Right cardiac atrium (tissue), 5 donors: ENCODE measurements at regions not wholly inside any gene's neighbourhood (a gene's known extent, or its start where the extent isn't known, plus 50 kb on each side); places are given as distances from the start of the nearest gene placed in this dataset.

Experiments
- ATAC-seq, 2 donors: fragments of 200-7000 bp; cut with Tn5 transposase; one replicate each; pipeline versions ENCODE4 v1.8.0 to v1.9.1; 2020; ENCODE audit warnings: moderate library complexity in 2 of 2, mild to moderate bottlenecking in 1 of 2
- DNase-seq, 3 donors: peaks; one replicate each; pipeline ENCODE4 v3.0.0-alpha.2; 2020
- H3K27ac ChIP-seq: one replicate; pipeline ENCODE4 v1.5.1; 2013; ENCODE audit warnings: mild to moderate bottlenecking, low read length, control low read depth, moderate library complexity
- H3K27me3 ChIP-seq: one replicate; pipeline ENCODE4 v1.6.1; 2013; ENCODE audit not compliant: control insufficient read depth, insufficient read depth
- H3K4me1 ChIP-seq: one replicate; pipeline ENCODE4 v1.6.1; 2013; ENCODE audit warnings: low read length; ENCODE audit not compliant: control insufficient read depth, insufficient read depth
- H3K4me3 ChIP-seq: one replicate; pipeline ENCODE4 v1.5.1; 2013; ENCODE audit warnings: low read length, control low read depth
- H3K9me3 ChIP-seq: one replicate; pipeline ENCODE4 v1.6.1; 2013; ENCODE audit warnings: low read length; ENCODE audit not compliant: control insufficient read depth
- WGBS: extraction: QIAGEN DNeasy Blood & Tissue Kit; methylation state at CpG from one replicate; pipeline ENCODE4 v1.1.7; 2013; 5-methylcytosine and 5-hydroxymethylcytosine counted together
- intact Hi-C, 4 donors: fragments of 100-400 bp; cut with DNase I; formaldehyde crosslinking; loops; one replicate each; pipeline versions ENCODE4 v1.11.0 to v1.14.0; 2022 to 2023
- donor health status: healthy with polysubstance abuse.
- donor health status: DM: no; HTN: yes; CAD: no.
- donor health status: DM: no; HTN: no; CAD: no.
- donor health status: DM: no; HTN: yes; CAD: no; lungs with severe emphysema.
- donor health status: DM: yes; HTN: yes; CAD: no.

GRCh38 chr11:19499999-19500398 is 212.6 kb upstream of the NAV2 start:
- H3K4me3 ChIP-seq = no peak overlapping the region
- ATAC-seq (peak in 1 of 2 donors; percentile 37), DNase-seq (no peak)
- H3K9me3 ChIP-seq = no peaks in the 10 kb centered on the region
- H3K27ac ChIP-seq = no peak overlapping the region
- peaks cover 3% of the 10 kb centered on the region for H3K4me1 ChIP-seq
- 45% methylated on average over 3 of the region's 3 CpGs for WGBS
- no peaks in the 10 kb centered on the region for H3K27me3 ChIP-seq
- intact Hi-C loops = no loop called here

- Histone ChIP-seq H3K9me3 (no peaks in the 10 kb centered on the region), H3K27me3 (no peaks in the 10 kb centered on the region), H3K4me3 (no peak overlapping the region), H3K4me1 (peaks cover 3% of the 10 kb centered on the region), H3K27ac (no peak overlapping the region)
- 61% methylated on average over 4 of the region's 4 CpGs for WGBS
- DNase-seq = no peak
- ATAC-seq = no peak
- intact Hi-C loops = no loop called here
These were observed 213.5 kb upstream of the NAV2 start for GRCh38 chr11:19499026-19499669.

- no peaks in the 10 kb centered on the region for H3K9me3 ChIP-seq
- WGBS = 67% methylated on average over 4 of the region's 4 CpGs
These were observed 219.0 kb upstream of the NAV2 start for GRCh38 chr11:19493446-19494213.

GRCh38 chr11:19482319-19483100 is 230.1 kb upstream of the NAV2 start:
- WGBS = 87% methylated on average over 6 of the region's 6 CpGs
- intact Hi-C loops = loop anchor here in 1 of 4 donors (2.0 kb wide), 1 partner anchor 24 kb away; no protein-coding TSS in a partner anchor
- H3K4me1 ChIP-seq = no peaks in the 10 kb centered on the region
- DNase-seq = no peak
- no peaks in the 10 kb centered on the region for H3K27me3 ChIP-seq
- ATAC-seq = no peak
- H3K4me3 ChIP-seq = no peak overlapping the region
- H3K9me3 ChIP-seq = no peaks in the 10 kb centered on the region
- no peak overlapping the region for H3K27ac ChIP-seq

More at GRCh38 chr11:19493446-19494213, 219.0 kb upstream of the NAV2 start:
- ATAC-seq (no peak), DNase-seq (no peak)
- Histone ChIP-seq H3K27ac (no peak overlapping the region), H3K27me3 (no peaks in the 10 kb centered on the region), H3K4me3 (no peak overlapping the region), H3K4me1 (no peaks in the 10 kb centered on the region)
- intact Hi-C loops = no loop called here

- DNase-seq (no peak), ATAC-seq (no peak)
- H3K27ac ChIP-seq = no peak overlapping the region
- H3K27me3 ChIP-seq = no peaks in the 10 kb centered on the region
- 76% methylated on average over 2 of the region's 2 CpGs for WGBS
- H3K4me3 ChIP-seq = no peak overlapping the region
- no peaks in the 10 kb centered on the region for H3K4me1 ChIP-seq
- H3K9me3 ChIP-seq = no peaks in the 10 kb centered on the region
- intact Hi-C loops = no loop called here
These were observed 232.1 kb upstream of the NAV2 start for GRCh38 chr11:19480540-19480939.

GRCh38 chr11:19478891-19479290 is 233.7 kb upstream of the NAV2 start:
- Histone ChIP-seq H3K9me3 (no peaks in the 10 kb centered on the region), H3K27me3 (no peaks in the 10 kb centered on the region), H3K27ac (no peak overlapping the region), H3K4me3 (no peak overlapping the region), H3K4me1 (no peaks in the 10 kb centered on the region)
- WGBS = 60% methylated on average over 7 of the region's 7 CpGs
- ATAC-seq = no peak
- intact Hi-C loops = no loop called here
- DNase-seq = no peak

GRCh38 chr11:19474954-19475721 is 234.4 kb upstream of the E2F8 start:
- ATAC-seq (no peak), DNase-seq (no peak)
- H3K27ac ChIP-seq = no peak overlapping the region
- no peaks in the 10 kb centered on the region for H3K9me3 ChIP-seq
- no peak overlapping the region for H3K4me3 ChIP-seq
- intact Hi-C loops = no loop called here
- whole genome bisulfite sequencing = 77% methylated on average over 7 of the region's 7 CpGs
- H3K27me3 ChIP-seq = no peaks in the 10 kb centered on the region
- no peaks in the 10 kb centered on the region for H3K4me1 ChIP-seq

GRCh38 chr11:19474211-19474610 is 233.5 kb upstream of the E2F8 start:
- no peak overlapping the region for H3K4me3 ChIP-seq

GRCh38 chr11:19472679-19473078 is 231.9 kb upstream of the E2F8 start:
- WGBS = 78% methylated on average over 3 of the region's 3 CpGs
- H3K27me3 ChIP-seq = no peaks in the 10 kb centered on the region
- H3K4me1 ChIP-seq = no peaks in the 10 kb centered on the region
- H3K4me3 ChIP-seq = no peak overlapping the region
- ATAC-seq (no peak), DNase-seq (no peak)
- intact Hi-C loops = no loop called here
- no peaks in the 10 kb centered on the region for H3K9me3 ChIP-seq
- no peak overlapping the region for H3K27ac ChIP-seq

More at GRCh38 chr11:19474211-19474610, 233.5 kb upstream of the E2F8 start:
- no peak for DNase-seq
- 88% methylated on average over 4 of the region's 4 CpGs for WGBS
- H3K9me3 ChIP-seq = no peaks in the 10 kb centered on the region
- no peak overlapping the region for H3K27ac ChIP-seq
- no peaks in the 10 kb centered on the region for H3K4me1 ChIP-seq
- intact Hi-C loops = no loop called here
- no peaks in the 10 kb centered on the region for H3K27me3 ChIP-seq
- ATAC-seq = no peak

- DNase-seq = no peak
- H3K27me3 ChIP-seq = no peaks in the 10 kb centered on the region
- no peak for ATAC-seq
- H3K9me3 ChIP-seq = no peaks in the 10 kb centered on the region
- WGBS = 92% methylated on average over 2 of the region's 2 CpGs
- H3K4me3 ChIP-seq = no peak overlapping the region
- no peaks in the 10 kb centered on the region for H3K4me1 ChIP-seq
- intact Hi-C loops = no loop called here
- H3K27ac ChIP-seq = no peak overlapping the region
These were observed 227.2 kb upstream of the E2F8 start for GRCh38 chr11:19467904-19468303.
